ENCODE measurements at regions not wholly inside any gene's neighbourhood (a gene's known extent, or its start where the extent isn't known, plus 50 kb on each side); places are given as distances from the start of the nearest gene placed in this dataset.

- no peak for DNase-seq
Observed at GRCh38 chr3:17938313-17938712, 195.9 kb upstream of the TBC1D5 start.

- no peak for DNase-seq
Observed at GRCh38 chr3:17936736-17937480, 194.5 kb upstream of the TBC1D5 start.

GRCh38 chr3:17935222-17935621 lies 192.8 kb upstream of the TBC1D5 start:
- DNase-seq: no peak

GRCh38 chr3:17932136-17932771 lies 189.8 kb upstream of the TBC1D5 start:
- no peak for DNase-seq

GRCh38 chr3:17931131-17931530 lies 188.7 kb upstream of the TBC1D5 start:
- DNase-seq: no peak

GRCh38 chr3:17928502-17929145 lies 186.2 kb upstream of the TBC1D5 start:
- DNase-seq: no peak

- no peak for DNase-seq
Observed at GRCh38 chr3:17927036-17927435, 184.6 kb upstream of the TBC1D5 start.

- no peak for DNase-seq
Observed at GRCh38 chr3:17915341-17915740, 172.9 kb upstream of the TBC1D5 start.

- DNase-seq: no peak
Observed at GRCh38 chr3:17913359-17913758, 170.9 kb upstream of the TBC1D5 start.

GRCh38 chr3:17911986-17912760 lies 169.7 kb upstream of the TBC1D5 start:
- no peak for DNase-seq

GRCh38 chr3:17910922-17911321 lies 168.5 kb upstream of the TBC1D5 start:
- DNase-seq: no peak

GRCh38 chr3:17909714-17910113 lies 167.3 kb upstream of the TBC1D5 start:
- DNase-seq: no peak

GRCh38 chr3:17908399-17909191 lies 166.2 kb upstream of the TBC1D5 start:
- DNase-seq: no peak

- DNase-seq: no peak
Observed at GRCh38 chr3:17905996-17906395, 163.6 kb upstream of the TBC1D5 start.

GRCh38 chr3:17901893-17902292 lies 159.5 kb upstream of the TBC1D5 start:
- no peak for DNase-seq

- no peak for DNase-seq
Observed at GRCh38 chr3:17894434-17895060, 152.1 kb upstream of the TBC1D5 start.

- DNase-seq: no peak
Observed at GRCh38 chr3:17891139-17891856, 148.9 kb upstream of the TBC1D5 start.

GRCh38 chr3:17885986-17886385 lies 143.6 kb upstream of the TBC1D5 start:
- DNase-seq: no peak

- no peak for DNase-seq
Observed at GRCh38 chr3:17882981-17883380, 140.6 kb upstream of the TBC1D5 start.

- DNase-seq: no peak
Observed at GRCh38 chr3:17877299-17877698, 134.9 kb upstream of the TBC1D5 start.

- no peak for DNase-seq
Observed at GRCh38 chr3:17874636-17875035, 132.2 kb upstream of the TBC1D5 start.

Data from NCI-H1048 (cell line).